WTC11 (cell line): ENCODE measurements at regions not wholly inside any gene's neighbourhood (a gene's known extent, or its start where the extent isn't known, plus 50 kb on each side); places are given as distances from the start of the nearest gene placed in this dataset.

Experiments used
- ATF2 ChIP-seq: sonication (generic); formaldehyde crosslinking; IDR thresholded peaks from 2 replicates; pipeline ENCODE4 v1.8.1; 2022; ENCODE audit warnings: low read depth, missing genetic modification reagents, borderline replicate concordance
- ATF6 ChIP-seq: sonication (generic); formaldehyde crosslinking; IDR thresholded peaks from 2 replicates; pipeline ENCODE4 v1.8.1; 2023; ENCODE audit warnings: mild to moderate bottlenecking, missing genetic modification reagents
- CTCF ChIP-seq: fragments of 200-600 bp; IDR thresholded peaks from 2 replicates; pipeline ENCODE4 v1.8.0; 2022; ENCODE audit warnings: antibody characterized with exemption
- FOXJ3 ChIP-seq: sonication (generic); formaldehyde crosslinking; IDR thresholded peaks from 2 replicates; pipeline ENCODE4 v1.9.0; 2021; ENCODE audit warnings: missing genetic modification reagents, mild to moderate bottlenecking, borderline replicate concordance
- KAT7 ChIP-seq: sonication (generic); formaldehyde crosslinking; IDR thresholded peaks from 2 replicates; pipeline ENCODE4 v1.8.1; 2023; ENCODE audit warnings: missing genetic modification reagents, mild to moderate bottlenecking, borderline replicate concordance
- MAX ChIP-seq: sonication (generic); formaldehyde crosslinking; IDR thresholded peaks from 2 replicates; pipeline ENCODE4 v1.8.0; 2022; ENCODE audit warnings: mild to moderate bottlenecking, missing genetic modification reagents
- NFE2L1 ChIP-seq: sonication (generic); formaldehyde crosslinking; IDR thresholded peaks from 2 replicates; pipeline ENCODE4 v1.8.1; 2023; ENCODE audit warnings: missing genetic modification reagents
- OVOL2 ChIP-seq: fragments of 250-450 bp; sonication (Bioruptor Pico); IDR thresholded peaks from 2 replicates; pipeline ENCODE4 v1.9.0; 2021; ENCODE audit warnings: mild to moderate bottlenecking, borderline replicate concordance
- USF1 ChIP-seq: sonication (generic); formaldehyde crosslinking; IDR thresholded peaks from 2 replicates; pipeline ENCODE4 v1.8.0; 2022; ENCODE audit warnings: mild to moderate bottlenecking, missing genetic modification reagents
- ZNF281 ChIP-seq: sonication (generic); formaldehyde crosslinking; IDR thresholded peaks from 2 replicates; pipeline ENCODE4 v1.8.0; 2023; ENCODE audit warnings: mild to moderate bottlenecking, missing genetic modification reagents

GRCh38 chr13:32936716-32937115 is 79.5 kb upstream of the KL start:
- TF ChIP-seq ATF2 (no peak), CTCF (no peak), FOXJ3 (CRISPR knock-in tag) (no peak), ATF6 (CRISPR knock-in tag) (no peak), OVOL2 (no peak), MAX (CRISPR knock-in tag) (no peak), KAT7 (no peak), USF1 (no peak), NFE2L1 (CRISPR knock-in tag) (no peak), ZNF281 (CRISPR knock-in tag) (no peak)
